ENCODE measurements at regions not wholly inside any gene's neighbourhood (a gene's known extent, or its start where the extent isn't known, plus 50 kb on each side); places are given as distances from the start of the nearest gene placed in this dataset.

- no peak for DNase-seq
Observed at GRCh38 chr10:58932577-58933314, 243.7 kb upstream of the PHYHIPL start.

GRCh38 chr10:58936364-58936763 lies 240.1 kb upstream of the PHYHIPL start:
- no peak for DNase-seq

GRCh38 chr10:58937423-58937822 lies 239.0 kb upstream of the PHYHIPL start:
- DNase-seq = no peak

- DNase-seq = no peak
Observed at GRCh38 chr10:58942724-58943123, 233.7 kb upstream of the PHYHIPL start.

- DNase-seq = no peak
Observed at GRCh38 chr10:58943256-58943890, 233.1 kb upstream of the PHYHIPL start.

GRCh38 chr10:58943960-58944359 lies 232.5 kb upstream of the PHYHIPL start:
- DNase-seq = no peak

GRCh38 chr10:58948303-58948702 lies 228.1 kb upstream of the PHYHIPL start:
- no peak for DNase-seq

- no peak for DNase-seq
Observed at GRCh38 chr10:58950618-58951017, 225.8 kb upstream of the PHYHIPL start.

GRCh38 chr10:58951087-58951486 lies 225.4 kb upstream of the PHYHIPL start:
- DNase-seq = no peak

GRCh38 chr10:58951746-58952145 lies 224.7 kb upstream of the PHYHIPL start:
- DNase-seq = no peak

GRCh38 chr10:58952162-58952601 lies 224.3 kb upstream of the PHYHIPL start:
- no peak for DNase-seq

GRCh38 chr10:58952747-58953466 lies 223.5 kb upstream of the PHYHIPL start:
- DNase-seq = peak in 1 of 2 donors; percentile 4

- no peak for DNase-seq
Observed at GRCh38 chr10:58954178-58954577, 222.3 kb upstream of the PHYHIPL start.

GRCh38 chr10:58955615-58956014 lies 220.8 kb upstream of the PHYHIPL start:
- DNase-seq = no peak

- no peak for DNase-seq
Observed at GRCh38 chr10:58956926-58957325, 219.5 kb upstream of the PHYHIPL start.

GRCh38 chr10:58957517-58957916 lies 218.9 kb upstream of the PHYHIPL start:
- no peak for DNase-seq

GRCh38 chr10:58963101-58963534 lies 213.3 kb upstream of the PHYHIPL start:
- DNase-seq = no peak

GRCh38 chr10:58963723-58964124 lies 212.7 kb upstream of the PHYHIPL start:
- no peak for DNase-seq

- no peak for DNase-seq
Observed at GRCh38 chr10:58965855-58966254, 210.6 kb upstream of the PHYHIPL start.

- DNase-seq = no peak
Observed at GRCh38 chr10:58967551-58968388, 208.7 kb upstream of the PHYHIPL start.

GRCh38 chr10:58968389-58968755 lies 208.1 kb upstream of the PHYHIPL start:
- DNase-seq = no peak

GRCh38 chr10:58969576-58969975 lies 206.9 kb upstream of the PHYHIPL start:
- no peak for DNase-seq
